ENCODE measurements at regions not wholly inside any gene's neighbourhood (a gene's known extent, or its start where the extent isn't known, plus 50 kb on each side); places are given as distances from the start of the nearest gene placed in this dataset.

DNA sequence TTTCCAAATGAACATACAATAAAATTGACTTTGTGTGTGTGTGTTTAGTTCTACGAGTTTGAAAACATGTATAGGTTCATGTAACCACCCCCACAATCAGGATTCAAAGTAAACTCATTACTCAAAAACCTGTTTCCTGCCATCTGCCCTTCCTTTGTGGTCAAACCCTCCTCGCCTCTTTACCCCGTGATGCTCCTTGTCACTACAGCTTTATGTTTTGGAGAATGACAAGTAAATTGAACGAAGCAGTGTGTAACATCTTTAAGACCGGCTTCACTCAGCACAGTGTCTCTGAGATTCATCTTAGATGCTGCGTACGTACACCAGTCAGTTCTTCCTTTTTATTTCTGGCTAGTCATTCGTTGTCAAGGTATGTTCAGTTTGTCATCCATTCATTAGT lies 54.6 kb upstream of the MKI67 start:
- intact Hi-C loops (cut with micrococcal nuclease; ENCODE audit: unreplicated experiment): no loop called here
- H3K4me2 ChIP-seq (ENCODE audit: low read depth, low read length): no peak overlapping the region
- no peaks in the 10 kb centered on the region for H3K4me1 ChIP-seq (ENCODE audit: insufficient read depth, low read length)
- in situ Hi-C loops (cut with HindIII; ENCODE audit: extremely low pct_ligation_motif_present, low pct_unique_long_range_greater_than_20kb): no loop called here
- CTCF ChIA-PET (ENCODE audit: low intra/inter-chr PET ratio, low total read pairs): no interaction called here
- H3K27me3 ChIP-seq (ENCODE audit: control insufficient read depth in 1 of 2, insufficient read depth in 2 of 2, low read length in 2 of 2): no peaks in the 10 kb centered on the region
- DNase-seq (ENCODE audit: low spot score): no peak
- H3K27ac ChIP-seq (ENCODE audit: extremely low read length, insufficient read depth, low read length): no peak overlapping the region
- H3K4me3 ChIP-seq (replicated peaks in 1 of 3; ENCODE audit: insufficient read depth in 1 of 3, low read depth in 2 of 3, low read length in 3 of 3): no peak overlapping the region
- 33% methylated on average over 8 of the region's 8 CpGs for WGBS (ENCODE audit: low lambda C conversion rate)
- no peaks in the 10 kb centered on the region for H4K20me1 ChIP-seq (ENCODE audit: insufficient read depth, low read length)
- no peak for FAIRE-seq
- H3K9me3 ChIP-seq (ENCODE audit: low read length): no peaks in the 10 kb centered on the region
- no peak for ATAC-seq
- no TSS peak for BruUV-seq (replicated peaks)
- TF ChIP-seq MED1 (CRISPR knock-in tag; IDR thresholded peaks at IDR 0.05) (no peak), RARG (CRISPR knock-in tag; IDR thresholded peaks at IDR 0.05; ENCODE audit: low read depth) (no peak), RBAK (CRISPR knock-in tag; IDR thresholded peaks at IDR 0.05) (no peak), ZNF724P (CRISPR knock-in tag; IDR thresholded peaks at IDR 0.05; ENCODE audit: borderline replicate concordance) (no peak), STAT5B (CRISPR knock-in tag; IDR thresholded peaks at IDR 0.05) (no peak), POLR2A (IDR thresholded peaks at IDR 0.05; ENCODE audit: insufficient read depth in 1 of 2, low read depth in 2 of 2, low read length in 2 of 2) (no peak), ZNF720 (CRISPR knock-in tag; IDR thresholded peaks at IDR 0.05) (no peak), MYNN (CRISPR knock-in tag; IDR thresholded peaks at IDR 0.05; ENCODE audit: low read depth) (no peak), AGO1 (IDR thresholded peaks at IDR 0.05; ENCODE audit: low read depth, low read length, poor library complexity, severe bottlenecking) (no peak), ZNF543 (CRISPR knock-in tag; IDR thresholded peaks at IDR 0.05) (no peak)
- H3K79me2 ChIP-seq (ENCODE audit: insufficient read depth, low read length): no peaks in the 10 kb centered on the region
- H3K36me3 ChIP-seq (replicated peaks in 1 of 2; ENCODE audit: control insufficient read depth in 1 of 2, insufficient read depth in 2 of 2, low read length in 2 of 2): no peaks in the 10 kb centered on the region
- POLR2A ChIA-PET: no interaction called here
- no peak overlapping the region for H2AFZ ChIP-seq (ENCODE audit: low read length)
- no peak overlapping the region for H3K9ac ChIP-seq (ENCODE audit: insufficient read depth, low read depth, low read length)

DNA sequence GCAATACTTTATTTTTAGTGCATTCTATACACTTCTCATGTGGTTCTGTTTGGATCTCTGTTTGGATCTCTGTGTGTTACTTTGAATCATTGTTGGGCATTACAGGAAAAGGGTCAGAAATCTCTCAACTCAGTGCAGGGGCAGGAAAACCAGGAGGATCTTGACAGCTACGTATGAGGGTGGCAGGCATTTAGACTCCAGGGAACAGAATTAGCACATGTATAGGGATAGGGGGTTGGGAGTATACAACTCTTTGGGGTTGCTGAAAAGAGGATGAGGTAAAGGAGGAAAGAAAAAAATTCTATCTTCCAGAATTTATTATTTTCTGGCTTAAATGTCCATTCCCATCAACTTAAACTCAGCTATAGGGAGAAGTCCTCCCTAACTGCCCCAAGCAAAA lies 59.4 kb upstream of the MKI67 start:
- no TSS peak for BruUV-seq (replicated peaks)
- Histone ChIP-seq H3K27me3 (ENCODE audit: control insufficient read depth in 1 of 2, insufficient read depth in 2 of 2, low read length in 2 of 2) (0 out of 5 replicates have a peak, but pooled peaks cover 0 to 3% of the 10 kb centered on the region in 2 experiments), H3K4me3 (replicated peaks in 1 of 3; ENCODE audit: insufficient read depth in 1 of 3, low read depth in 2 of 3, low read length in 3 of 3) (no peak overlapping the region), H3K27ac (ENCODE audit: extremely low read length, insufficient read depth, low read length) (no peak overlapping the region), H3K9me3 (ENCODE audit: low read length) (no peaks in the 10 kb centered on the region), H4K20me1 (ENCODE audit: insufficient read depth, low read length) (no peaks in the 10 kb centered on the region), H3K4me1 (ENCODE audit: insufficient read depth, low read length) (no peaks in the 10 kb centered on the region), H3K9ac (ENCODE audit: insufficient read depth, low read depth, low read length) (no peak overlapping the region), H3K36me3 (replicated peaks in 1 of 2; ENCODE audit: control insufficient read depth in 1 of 2, insufficient read depth in 2 of 2, low read length in 2 of 2) (no peaks in the 10 kb centered on the region), H2AFZ (ENCODE audit: low read length) (no peak overlapping the region), H3K4me2 (ENCODE audit: low read depth, low read length) (no peak overlapping the region), H3K79me2 (ENCODE audit: insufficient read depth, low read length) (no peaks in the 10 kb centered on the region)
- WGBS (ENCODE audit: low lambda C conversion rate): 7% methylated on average over 1 of the region's 1 CpG
- in situ Hi-C loops (cut with HindIII; ENCODE audit: extremely low pct_ligation_motif_present, low pct_unique_long_range_greater_than_20kb): no loop called here
- FAIRE-seq (no peak), ATAC-seq (no peak), DNase-seq (ENCODE audit: low spot score) (no peak)
- no peak for TF ChIP-seq SALL1 (CRISPR knock-in tag; IDR thresholded peaks at IDR 0.05)
- intact Hi-C loops (cut with micrococcal nuclease; ENCODE audit: unreplicated experiment): no loop called here
- CTCF ChIA-PET (ENCODE audit: low intra/inter-chr PET ratio, low total read pairs): no interaction called here
- POLR2A ChIA-PET: no interaction called here

Data from HepG2 (cell line).